Spleen (tissue), 11 donors: ENCODE measurements at regions not wholly inside any gene's neighbourhood (a gene's known extent, or its start where the extent isn't known, plus 50 kb on each side); places are given as distances from the start of the nearest gene placed in this dataset.

Experiments used
- DNase-seq: peaks from one replicate; pipeline ENCODE4 v3.0.0-alpha.2; 2020
- H3K27ac ChIP-seq, 8 donors: fragments of 200-600 bp; sonication (generic) in 7 of 8; 1 replicate in 4 of 8; 2 replicates in 4 of 8; pipeline versions ENCODE4 v1.5.0 to v1.8.0; 2016 to 2021; ENCODE audit warnings: inconsistent platforms in 4 of 8, mild to moderate bottlenecking in 4 of 8, moderate library complexity in 1 of 8
- H3K27me3 ChIP-seq, 7 donors: fragments of 200-600 bp; sonication (generic) in 6 of 7; replicated peaks in 1 of 7; 1 replicate in 4 of 7; 2 replicates in 3 of 7; pipeline versions ENCODE4 v1.5.0 to v1.8.0; 2016 to 2021; ENCODE audit warnings: inconsistent platforms in 3 of 7, mild to moderate bottlenecking in 1 of 7
- H3K36me3 ChIP-seq, 6 donors: fragments of 200-600 bp; sonication (generic) in 5 of 6; 1 replicate in 4 of 6; 2 replicates in 2 of 6; pipeline versions ENCODE4 v1.5.0 to v1.8.0; 2016 to 2021; ENCODE audit warnings: inconsistent platforms in 2 of 6
- H3K4me1 ChIP-seq, 6 donors: fragments of 200-600 bp; sonication (generic) in 5 of 6; 1 replicate in 3 of 6; 2 replicates in 3 of 6; pipeline versions ENCODE4 v1.5.0 to v1.8.0; 2016 to 2021; ENCODE audit warnings: inconsistent platforms in 3 of 6
- H3K4me3 ChIP-seq, 8 donors: fragments of 200-600 bp; sonication (generic) in 7 of 8; 1 replicate in 4 of 8; 2 replicates in 4 of 8; pipeline versions ENCODE4 v1.5.0 to v1.8.0; 2016 to 2021; ENCODE audit warnings: inconsistent platforms in 4 of 8, mild to moderate bottlenecking in 4 of 8, moderate library complexity in 2 of 8
- H3K9me3 ChIP-seq, 8 donors: fragments of 200-600 bp; sonication (generic) in 7 of 8; 1 replicate in 4 of 8; 2 replicates in 4 of 8; pipeline versions ENCODE4 v1.5.0 to v1.8.0; 2016 to 2021; ENCODE audit warnings: inconsistent platforms in 4 of 8
- POLR2A ChIP-seq, 3 donors: fragments of 450-650 bp; IDR thresholded peaks; one replicate each; pipeline ENCODE4 v1.5.1; 2017; ENCODE audit warnings: antibody characterized with exemption in 3 of 3, mild to moderate bottlenecking in 1 of 3
- POLR2AphosphoS5 ChIP-seq, 3 donors: sonication (generic); formaldehyde crosslinking; IDR thresholded peaks; one replicate each; pipeline ENCODE4 v1.5.1; 2017; ENCODE audit warnings: antibody characterized with exemption in 3 of 3
- WGBS, 5 donors: extraction: QIAGEN DNeasy Blood & Tissue Kit in 3 of 5; methylation state at CpG; one replicate each; pipeline versions ENCODE4 v1.1.5 to v1.1.7; 2013 to 2018; 5-methylcytosine and 5-hydroxymethylcytosine counted together
- intact Hi-C: fragments of 100-400 bp; cut with DNase I; formaldehyde crosslinking; loops from one replicate; pipeline ENCODE4 v1.15.0; 2023; ENCODE audit warnings: low total_unique reads
- TF ChIP-seq, protein P1 (sequence below), 11 experiments: fragments of 200-600 bp in 7 of 11; fragments of 450-650 bp in 4 of 11; sonication (generic) in 4 of 11; IDR thresholded peaks in 8 of 11; conservative IDR thresholded peaks in 3 of 11; 1 replicate in 7 of 11; 2 replicates in 4 of 11; pipeline versions ENCODE4 v1.4.0 to v1.8.0; 2016 to 2021; ENCODE audit warnings: antibody characterized with exemption in 11 of 11, inconsistent platforms in 4 of 11, mild to moderate bottlenecking in 1 of 11
- donor health status: healthy with polysubstance abuse.
- donor health status: DM: no; HTN: no; CAD: no; lungs with moderate emphysema.
- donor health status: DM: no; HTN: no; CAD: no.
- donor health status: Bipolar disorder and iron deficiency.
- donor health status: healthy.
- donor health status: DM: no; HTN: no; CAD: no.
- donor health status: DM: yes; HTN: yes; CAD: no.

GRCh38 chr4:155010376-155010775, 198.1 kb upstream of the NPY2R start:
- no peak for DNase-seq
- H3K27me3 ChIP-seq = peaks cover 0 to 9% (median 0%) of the 10 kb centered on the region in 7 donors
- no peaks in the 10 kb centered on the region for H3K36me3 ChIP-seq
- no peaks in the 10 kb centered on the region for H3K4me1 ChIP-seq
- intact Hi-C loops = no loop called here
- H3K27ac ChIP-seq = no peak overlapping the region
- TF ChIP-seq POLR2A (IDR thresholded peaks at IDR 0.05) (no peak), POLR2AphosphoS5 (IDR thresholded peaks at IDR 0.05) (no peak)
- TF ChIP-seq, protein P1, sequence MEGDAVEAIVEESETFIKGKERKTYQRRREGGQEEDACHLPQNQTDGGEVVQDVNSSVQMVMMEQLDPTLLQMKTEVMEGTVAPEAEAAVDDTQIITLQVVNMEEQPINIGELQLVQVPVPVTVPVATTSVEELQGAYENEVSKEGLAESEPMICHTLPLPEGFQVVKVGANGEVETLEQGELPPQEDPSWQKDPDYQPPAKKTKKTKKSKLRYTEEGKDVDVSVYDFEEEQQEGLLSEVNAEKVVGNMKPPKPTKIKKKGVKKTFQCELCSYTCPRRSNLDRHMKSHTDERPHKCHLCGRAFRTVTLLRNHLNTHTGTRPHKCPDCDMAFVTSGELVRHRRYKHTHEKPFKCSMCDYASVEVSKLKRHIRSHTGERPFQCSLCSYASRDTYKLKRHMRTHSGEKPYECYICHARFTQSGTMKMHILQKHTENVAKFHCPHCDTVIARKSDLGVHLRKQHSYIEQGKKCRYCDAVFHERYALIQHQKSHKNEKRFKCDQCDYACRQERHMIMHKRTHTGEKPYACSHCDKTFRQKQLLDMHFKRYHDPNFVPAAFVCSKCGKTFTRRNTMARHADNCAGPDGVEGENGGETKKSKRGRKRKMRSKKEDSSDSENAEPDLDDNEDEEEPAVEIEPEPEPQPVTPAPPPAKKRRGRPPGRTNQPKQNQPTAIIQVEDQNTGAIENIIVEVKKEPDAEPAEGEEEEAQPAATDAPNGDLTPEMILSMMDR (IDR thresholded peaks at IDR 0.05 in 8 of 11, conservative IDR thresholded peaks at IDR 0.05 in 3 of 11) = no peak
- WGBS, 5 donors = 86 to 94% (median 90%) methylated on average over 7 of the region's 7 CpGs
- H3K4me3 ChIP-seq = no peak overlapping the region
- H3K9me3 ChIP-seq = peaks cover 0 to 4% (median 0%) of the 10 kb centered on the region in 8 donors

DNA sequence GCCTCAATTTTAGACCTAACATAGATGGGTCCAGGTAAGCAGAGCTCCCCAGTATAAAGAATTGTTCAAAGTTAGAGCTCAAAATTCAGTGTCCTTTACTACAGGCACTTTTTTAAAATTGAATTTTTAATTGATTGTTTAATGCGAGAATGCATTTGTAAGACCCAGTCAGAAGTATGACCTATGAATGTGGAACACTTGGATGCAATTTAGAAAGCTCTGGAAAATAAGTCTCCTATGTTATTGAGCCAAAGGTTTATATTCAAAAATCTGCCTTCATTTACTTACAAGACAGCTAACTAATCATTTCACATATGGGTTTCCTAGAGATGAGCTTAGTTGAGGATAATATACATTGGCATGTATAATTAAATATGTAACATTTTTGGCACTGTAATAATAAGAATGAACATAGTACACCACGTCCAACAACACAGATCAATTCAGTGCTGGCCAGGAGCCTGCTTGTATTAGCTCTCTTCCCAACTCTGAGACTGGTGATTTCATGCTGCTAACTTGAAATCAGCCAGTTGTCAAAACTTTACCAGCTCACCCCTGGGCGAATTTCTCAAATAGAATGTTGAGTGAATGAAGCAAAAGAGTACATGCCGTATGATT, 197.2 kb upstream of the NPY2R start:
- DNase-seq = no peak
- TF ChIP-seq, protein P1 (IDR thresholded peaks at IDR 0.05 in 8 of 11, conservative IDR thresholded peaks at IDR 0.05 in 3 of 11) = no peak
- no peak for TF ChIP-seq POLR2A (IDR thresholded peaks at IDR 0.05)
- no peak for TF ChIP-seq POLR2AphosphoS5 (IDR thresholded peaks at IDR 0.05)
- Histone ChIP-seq H3K27me3 (peaks cover 0 to 9% (median 0%) of the 10 kb centered on the region in 7 donors), H3K4me1 (no peaks in the 10 kb centered on the region), H3K9me3 (peaks cover 0 to 4% (median 0%) of the 10 kb centered on the region in 8 donors), H3K27ac (no peak overlapping the region), H3K4me3 (no peak overlapping the region), H3K36me3 (no peaks in the 10 kb centered on the region)
- 69 to 78% (median 74%) methylated on average over 4 of the region's 4 CpGs for WGBS, 5 donors
- intact Hi-C loops = no loop called here

DNA sequence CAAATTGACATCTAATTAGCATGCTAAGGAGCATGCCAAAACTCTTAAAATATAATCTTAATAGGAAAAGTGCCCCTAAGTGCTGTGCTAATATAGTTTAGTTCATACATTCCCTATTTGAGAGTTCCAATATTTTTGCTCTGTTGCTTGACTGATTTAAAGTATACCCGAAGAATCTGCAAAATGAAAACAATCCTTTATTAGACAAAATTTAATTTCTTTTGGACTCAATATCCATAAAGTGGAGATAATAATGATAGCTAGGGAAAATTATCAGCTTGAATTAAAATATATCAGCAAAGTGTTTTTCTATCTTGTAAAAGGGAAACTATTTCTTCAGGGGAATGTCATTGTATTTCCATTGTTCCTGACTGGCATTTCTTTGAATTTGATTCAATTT, 196.0 kb upstream of the NPY2R start:
- Histone ChIP-seq H3K27ac (no peak overlapping the region), H3K4me1 (no peaks in the 10 kb centered on the region), H3K27me3 (peaks cover 0 to 9% (median 0%) of the 10 kb centered on the region in 7 donors), H3K36me3 (no peaks in the 10 kb centered on the region), H3K9me3 (peaks cover 0 to 4% (median 0%) of the 10 kb centered on the region in 8 donors), H3K4me3 (no peak overlapping the region)
- DNase-seq = no peak
- intact Hi-C loops = no loop called here
- no peak for TF ChIP-seq POLR2AphosphoS5 (IDR thresholded peaks at IDR 0.05)
- no peak for TF ChIP-seq POLR2A (IDR thresholded peaks at IDR 0.05)
- TF ChIP-seq, protein P1 (IDR thresholded peaks at IDR 0.05 in 8 of 11, conservative IDR thresholded peaks at IDR 0.05 in 3 of 11) = no peak
- WGBS, 5 donors = 80 to 90% (median 89%) methylated on average over 1 of the region's 1 CpG

GRCh38 chr4:155017426-155017825, 191.0 kb upstream of the NPY2R start:
- Histone ChIP-seq H3K4me3 (no peak overlapping the region), H3K4me1 (no peaks in the 10 kb centered on the region), H3K36me3 (no peaks in the 10 kb centered on the region), H3K9me3 (peaks cover 0 to 7% (median 0%) of the 10 kb centered on the region in 8 donors), H3K27ac (no peak overlapping the region), H3K27me3 (peaks cover 0 to 5% (median 0%) of the 10 kb centered on the region in 7 donors)
- intact Hi-C loops = no loop called here
- no peak for DNase-seq
- TF ChIP-seq POLR2A (IDR thresholded peaks at IDR 0.05) (no peak), POLR2AphosphoS5 (IDR thresholded peaks at IDR 0.05) (no peak)
- TF ChIP-seq, protein P1 (IDR thresholded peaks at IDR 0.05 in 8 of 11, conservative IDR thresholded peaks at IDR 0.05 in 3 of 11) = no peak
